ENCODE measurements at regions not wholly inside any gene's neighbourhood (a gene's known extent, or its start where the extent isn't known, plus 50 kb on each side); places are given as distances from the start of the nearest gene placed in this dataset.
"Not testable (repeated sequence)": the region's sequence is repeated elsewhere in the genome, so short reads cannot be mapped to it uniquely, and the experiment has no call there.

- no peak for TF ChIP-seq CTCF (IDR thresholded peaks at IDR 0.05)
- TF ChIP-seq POLR2AphosphoS5 (IDR thresholded peaks at IDR 0.05): no peak
- no peak for TF ChIP-seq POLR2A (IDR thresholded peaks at IDR 0.05)
- no peak for TF ChIP-seq EP300 (IDR thresholded peaks at IDR 0.05)
- no peaks in the 10 kb centered on the region for H3K27me3 ChIP-seq
- DNase-seq (ENCODE audit: low spot score in 2 of 2): no peak
- peak overlapping the region; percentile 49 for H3K27ac ChIP-seq
- no peaks in the 10 kb centered on the region for H3K36me3 ChIP-seq
- H3K4me3 ChIP-seq: no peak overlapping the region
- no peaks in the 10 kb centered on the region for H3K9me3 ChIP-seq
- peaks cover 7% of the 10 kb centered on the region for H3K4me1 ChIP-seq
- 68% methylated on average over 1 of the region's 1 CpG for WGBS
Measured at GRCh38 chr9:85163415-85163814, 493.9 kb downstream of the NTRK2 start.

- Histone ChIP-seq H3K36me3 (no peaks in the 10 kb centered on the region), H3K27ac (peak overlapping the region; percentile 49), H3K4me1 (peaks cover 11% of the 10 kb centered on the region), H3K4me3 (no peak overlapping the region), H3K9me3 (no peaks in the 10 kb centered on the region), H3K27me3 (no peaks in the 10 kb centered on the region)
- no peak for DNase-seq (ENCODE audit: low spot score in 2 of 2)
- no peak for TF ChIP-seq POLR2AphosphoS5 (IDR thresholded peaks at IDR 0.05)
- 54% methylated on average over 3 of the region's 3 CpGs for WGBS
Measured at GRCh38 chr9:85162822-85163221, 493.3 kb downstream of the NTRK2 start.

GRCh38 chr9:85160944-85161343 is 491.4 kb downstream of the NTRK2 start:
- H3K4me3 ChIP-seq; H3K27ac ChIP-seq; DNase-seq (ENCODE audit: low spot score in 2 of 2); H3K9me3 ChIP-seq; H3K27me3 ChIP-seq; H3K36me3 ChIP-seq: not testable (repeated sequence)
- 83% methylated on average over 4 of the region's 4 CpGs for WGBS
- peaks cover 14% of the 10 kb centered on the region for H3K4me1 ChIP-seq

GRCh38 chr9:85158512-85158911 is 489.0 kb downstream of the NTRK2 start:
- Histone ChIP-seq H3K27ac (peak overlapping the region; percentile 29), H3K4me3 (no peak overlapping the region), H3K27me3 (no peaks in the 10 kb centered on the region), H3K4me1 (peaks cover 14% of the 10 kb centered on the region), H3K36me3 (no peaks in the 10 kb centered on the region), H3K9me3 (no peaks in the 10 kb centered on the region)
- DNase-seq (ENCODE audit: low spot score in 2 of 2): no peak
- TF ChIP-seq POLR2AphosphoS5 (IDR thresholded peaks at IDR 0.05): no peak
- TF ChIP-seq POLR2A (IDR thresholded peaks at IDR 0.05): no peak
- TF ChIP-seq CTCF (IDR thresholded peaks at IDR 0.05): no peak
- TF ChIP-seq EP300 (IDR thresholded peaks at IDR 0.05): no peak

GRCh38 chr9:85157772-85158171 is 488.2 kb downstream of the NTRK2 start:
- H3K27me3 ChIP-seq: no peaks in the 10 kb centered on the region
- no peak overlapping the region for H3K4me3 ChIP-seq
- no peak for DNase-seq (ENCODE audit: low spot score in 2 of 2)
- TF ChIP-seq CTCF (IDR thresholded peaks at IDR 0.05) (no peak), EP300 (IDR thresholded peaks at IDR 0.05) (no peak), POLR2A (IDR thresholded peaks at IDR 0.05) (no peak), POLR2AphosphoS5 (IDR thresholded peaks at IDR 0.05) (no peak)
- H3K4me1 ChIP-seq: peaks cover 14% of the 10 kb centered on the region
- no peaks in the 10 kb centered on the region for H3K36me3 ChIP-seq
- no peak overlapping the region for H3K27ac ChIP-seq
- no peaks in the 10 kb centered on the region for H3K9me3 ChIP-seq
- 72% methylated on average over 6 of the region's 6 CpGs for WGBS

- Histone ChIP-seq H3K9me3 (no peaks in the 10 kb centered on the region), H3K27me3 (no peaks in the 10 kb centered on the region), H3K27ac (no peak overlapping the region), H3K36me3 (no peaks in the 10 kb centered on the region), H3K4me3 (no peak overlapping the region), H3K4me1 (peaks cover 14% of the 10 kb centered on the region)
- DNase-seq (ENCODE audit: low spot score in 2 of 2): no peak
- WGBS: 86% methylated on average over 2 of the region's 2 CpGs
- TF ChIP-seq POLR2AphosphoS5 (IDR thresholded peaks at IDR 0.05) (no peak), EP300 (IDR thresholded peaks at IDR 0.05) (no peak), POLR2A (IDR thresholded peaks at IDR 0.05) (no peak), CTCF (IDR thresholded peaks at IDR 0.05) (no peak)
Measured at GRCh38 chr9:85156652-85157051, 487.1 kb downstream of the NTRK2 start.
